HUES64 (cell line): ENCODE measurements at regions not wholly inside any gene's neighbourhood (a gene's known extent, or its start where the extent isn't known, plus 50 kb on each side); places are given as distances from the start of the nearest gene placed in this dataset.
"Not testable (repeated sequence)": the region's sequence is repeated elsewhere in the genome, so short reads cannot be mapped to it uniquely, and the experiment has no call there.

ENCODE experiments used
- H3K27ac ChIP-seq: 2 replicates; pipeline ENCODE4 v1.7.0; 2013; ENCODE audit warnings: low read depth, low read length, inconsistent platforms
- H3K27me3 ChIP-seq: 2 replicates; pipeline ENCODE4 v1.6.1; 2013; ENCODE audit warnings: mild to moderate bottlenecking, low read length; ENCODE audit not compliant: insufficient read depth
- H3K36me3 ChIP-seq: 2 replicates; pipeline ENCODE4 v1.6.1; 2013; ENCODE audit warnings: mild to moderate bottlenecking, low read length; ENCODE audit not compliant: insufficient read depth
- H3K4me1 ChIP-seq: 2 replicates; pipeline ENCODE4 v1.6.1; 2013; ENCODE audit warnings: mild to moderate bottlenecking, low read length, moderate library complexity; ENCODE audit not compliant: insufficient read depth
- H3K4me3 ChIP-seq: 2 replicates; pipeline ENCODE4 v1.5.1; 2013; ENCODE audit warnings: mild to moderate bottlenecking, low read length, moderate library complexity
- H3K9ac ChIP-seq: 2 replicates; pipeline ENCODE4 v1.6.1; 2013; ENCODE audit warnings: mild to moderate bottlenecking, low read depth, low read length
- H3K9me3 ChIP-seq: 2 replicates; pipeline ENCODE4 v1.6.1; 2013; ENCODE audit warnings: low read depth, low read length; ENCODE audit not compliant: insufficient read depth
- WGBS: fragments of 150-250, 120-280 bp; methylation state at CpG from one replicate; pipeline ENCODE4 v1.1.7; 2013; ENCODE audit warnings: missing lambda C conversion rate; 5-methylcytosine and 5-hydroxymethylcytosine counted together

DNA sequence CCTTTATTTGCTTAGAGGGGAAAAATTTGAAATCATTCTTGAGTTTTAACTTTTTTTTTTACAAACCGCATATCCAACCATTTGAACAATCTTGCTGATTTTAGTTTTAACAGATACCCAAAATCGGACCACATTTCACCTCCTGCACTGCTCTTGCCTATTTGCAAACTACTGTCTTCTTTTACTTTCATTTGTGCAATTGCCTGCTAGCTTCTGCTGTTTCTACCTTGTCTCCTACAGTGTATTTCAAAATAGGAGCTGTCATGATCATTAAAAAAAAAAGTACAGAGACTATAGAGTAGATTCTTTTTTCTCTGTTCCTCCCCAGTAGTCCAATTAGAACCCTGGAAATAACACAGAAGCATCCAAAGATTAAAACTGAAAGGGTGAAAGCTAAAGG lies 1081.2 kb downstream of the SOCS6 start:
- no peaks in the 10 kb centered on the region for H3K4me1 ChIP-seq
- peaks cover 96% of the 10 kb centered on the region for H3K9me3 ChIP-seq
- no peak overlapping the region for H3K9ac ChIP-seq
- no peaks in the 10 kb centered on the region for H3K27me3 ChIP-seq
- no peaks in the 10 kb centered on the region for H3K36me3 ChIP-seq
- H3K4me3 ChIP-seq, result no peak overlapping the region
- 72% methylated on average over 2 of the region's 2 CpGs for WGBS
- H3K27ac ChIP-seq, result no peak overlapping the region

DNA sequence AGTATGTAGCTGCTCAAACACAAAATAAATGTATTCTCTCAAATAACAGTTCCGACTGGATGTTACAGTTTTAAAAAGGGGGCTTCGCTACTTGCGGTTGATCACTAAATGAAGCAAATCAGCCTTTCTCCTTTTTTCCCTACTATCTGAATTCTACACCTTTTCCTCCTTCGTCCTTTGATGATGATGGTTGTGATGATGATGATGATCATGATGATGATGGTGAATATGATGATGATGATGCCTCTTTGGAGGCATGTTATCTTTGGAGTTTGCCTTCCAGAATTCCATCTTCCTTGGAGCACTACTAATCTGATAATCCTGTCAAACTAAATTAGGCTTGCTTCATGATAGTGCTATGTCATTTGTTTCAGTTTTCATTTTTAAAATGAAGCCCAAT lies 1073.3 kb downstream of the SOCS6 start:
- Histone ChIP-seq H3K27me3 (no peaks in the 10 kb centered on the region), H3K4me1 (no peaks in the 10 kb centered on the region), H3K9ac (no peak overlapping the region), H3K9me3 (peaks cover 81% of the 10 kb centered on the region), H3K36me3 (no peaks in the 10 kb centered on the region), H3K27ac (no peak overlapping the region), H3K4me3 (no peak overlapping the region)
- WGBS, result 87% methylated on average over 3 of the region's 4 CpGs

DNA sequence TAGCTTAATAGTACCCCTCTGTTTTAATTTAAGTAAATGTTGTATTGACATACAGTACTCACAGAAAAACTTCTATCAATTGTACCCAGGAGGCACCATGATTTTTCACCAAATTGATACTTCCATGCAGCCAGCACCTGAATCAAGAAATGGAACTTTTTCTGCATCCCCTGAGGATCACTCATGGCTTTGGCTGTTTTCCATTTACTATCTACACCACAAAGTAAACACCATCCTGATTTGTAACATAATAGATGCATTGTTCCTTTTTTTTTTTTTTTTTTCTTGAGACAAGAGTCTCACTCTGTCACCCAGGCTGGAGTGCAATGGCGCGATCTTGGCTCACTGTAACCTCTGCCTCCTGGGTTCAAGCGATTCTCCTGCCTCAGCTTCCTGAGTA lies 1066.8 kb downstream of the SOCS6 start:
- not testable (repeated sequence) for H3K27ac ChIP-seq, H3K4me3 ChIP-seq, H3K36me3 ChIP-seq, H3K27me3 ChIP-seq, H3K9ac ChIP-seq, H3K4me1 ChIP-seq
- peaks cover 65% of the 10 kb centered on the region for H3K9me3 ChIP-seq
- 95% methylated on average over 3 of the region's 3 CpGs for WGBS

DNA sequence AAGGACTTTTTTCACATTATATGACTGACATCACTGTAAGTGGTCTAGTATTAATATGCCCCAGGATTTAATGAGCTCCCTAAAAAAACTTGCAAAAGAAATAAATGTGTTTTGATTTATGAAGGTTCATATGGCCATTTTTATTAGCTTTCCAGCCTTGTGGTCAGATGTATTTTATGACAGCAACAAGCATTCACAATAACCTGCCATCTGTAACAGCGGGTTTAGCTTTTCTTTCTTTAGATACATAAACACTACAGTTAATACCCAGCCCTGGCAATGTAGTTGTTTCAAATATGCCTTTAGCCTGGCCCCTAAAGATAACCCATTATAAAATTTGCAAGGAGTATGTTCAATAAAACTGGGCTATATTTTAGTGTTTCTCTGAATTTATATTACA lies 1063.8 kb downstream of the SOCS6 start:
- Histone ChIP-seq H3K36me3 (no peaks in the 10 kb centered on the region), H3K27me3 (no peaks in the 10 kb centered on the region), H3K4me3 (no peak overlapping the region), H3K9me3 (peaks cover 73% of the 10 kb centered on the region), H3K9ac (no peak overlapping the region), H3K4me1 (no peaks in the 10 kb centered on the region), H3K27ac (no peak overlapping the region)
- WGBS, result 94% methylated on average over 1 of the region's 1 CpG

DNA sequence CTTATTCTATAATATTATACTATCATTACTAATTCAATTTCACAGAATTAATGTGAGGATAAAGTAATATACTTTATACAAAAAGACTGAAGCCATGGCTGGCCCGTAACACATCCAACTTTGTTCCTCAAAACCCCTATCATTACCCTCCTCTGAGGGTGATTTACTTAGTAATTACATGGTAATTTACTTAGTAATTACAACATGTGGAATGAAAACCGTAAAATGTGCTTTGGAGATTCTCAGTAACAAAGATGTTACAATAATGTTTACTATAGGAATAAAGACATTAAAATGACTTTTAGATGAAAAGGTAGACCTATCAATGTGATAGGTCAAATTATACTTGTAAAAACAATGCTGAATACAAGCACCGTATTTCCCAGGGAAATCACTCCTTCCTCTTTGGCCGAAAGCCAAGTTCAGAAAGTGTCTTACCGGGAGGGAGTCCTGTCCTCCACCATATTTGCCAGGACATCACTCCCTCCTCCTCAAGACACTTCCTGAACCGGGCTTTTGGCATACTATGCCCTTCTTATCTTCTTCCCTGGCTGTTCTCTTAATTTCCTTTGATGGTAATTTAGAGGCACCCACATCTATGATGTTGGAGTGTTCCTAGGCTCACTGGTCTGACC lies 1047.8 kb downstream of the SOCS6 start:
- no peak overlapping the region for H3K27ac ChIP-seq
- H3K9ac ChIP-seq, result no peak overlapping the region
- peaks cover 90% of the 10 kb centered on the region for H3K9me3 ChIP-seq
- no peaks in the 10 kb centered on the region for H3K36me3 ChIP-seq
- no peaks in the 10 kb centered on the region for H3K27me3 ChIP-seq
- no peak overlapping the region for H3K4me3 ChIP-seq
- no peaks in the 10 kb centered on the region for H3K4me1 ChIP-seq
- WGBS, result 73% methylated on average over 4 of the region's 6 CpGs

DNA sequence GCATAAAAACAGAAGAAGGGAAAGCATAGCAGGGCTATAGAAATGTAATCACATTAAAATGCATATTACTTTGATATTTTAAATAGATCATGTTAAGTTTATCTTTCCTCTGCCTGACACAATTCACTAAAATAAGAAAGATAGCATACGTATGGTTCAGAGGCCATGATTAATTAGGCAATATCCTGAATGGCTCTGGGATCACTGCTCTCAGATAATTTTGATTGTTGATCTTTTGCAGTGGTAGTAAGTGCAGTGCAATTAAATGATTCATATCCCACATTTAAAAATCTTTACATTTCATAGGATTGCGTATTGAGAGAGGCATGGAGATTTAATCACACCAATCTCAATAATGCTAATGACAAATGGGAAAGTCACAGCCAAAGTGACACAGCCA lies 1040.7 kb downstream of the SOCS6 start:
- Histone ChIP-seq H3K27ac (no peak overlapping the region), H3K27me3 (no peaks in the 10 kb centered on the region), H3K4me1 (no peaks in the 10 kb centered on the region), H3K36me3 (no peaks in the 10 kb centered on the region), H3K9ac (no peak overlapping the region), H3K4me3 (no peak overlapping the region), H3K9me3 (peaks cover 98% of the 10 kb centered on the region)
- 88% methylated on average over 1 of the region's 2 CpGs for WGBS

DNA sequence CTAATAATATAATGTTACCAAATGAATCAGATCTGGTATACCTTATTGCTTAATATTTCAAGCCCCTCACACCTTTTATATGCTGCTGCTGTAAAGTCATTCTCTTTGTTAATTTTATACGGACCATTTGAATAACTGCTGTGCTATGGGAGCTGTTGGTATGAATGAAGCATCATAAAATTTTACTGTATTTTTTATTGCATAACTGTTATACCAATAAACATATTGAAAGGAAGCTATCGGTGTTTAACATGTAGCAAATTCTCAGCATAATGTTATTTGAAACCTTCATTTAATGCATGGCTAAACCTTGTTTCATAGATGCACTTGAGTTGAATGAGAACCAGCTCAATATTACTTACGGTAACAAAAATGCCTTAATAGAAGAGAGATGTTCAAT lies 1040.3 kb downstream of the SOCS6 start:
- H3K27ac ChIP-seq, result no peak overlapping the region
- no peak overlapping the region for H3K4me3 ChIP-seq
- no peaks in the 10 kb centered on the region for H3K27me3 ChIP-seq
- no peaks in the 10 kb centered on the region for H3K4me1 ChIP-seq
- H3K36me3 ChIP-seq, result no peaks in the 10 kb centered on the region
- H3K9ac ChIP-seq, result no peak overlapping the region
- 90% methylated on average over 2 of the region's 3 CpGs for WGBS
- H3K9me3 ChIP-seq, result peaks cover 98% of the 10 kb centered on the region

DNA sequence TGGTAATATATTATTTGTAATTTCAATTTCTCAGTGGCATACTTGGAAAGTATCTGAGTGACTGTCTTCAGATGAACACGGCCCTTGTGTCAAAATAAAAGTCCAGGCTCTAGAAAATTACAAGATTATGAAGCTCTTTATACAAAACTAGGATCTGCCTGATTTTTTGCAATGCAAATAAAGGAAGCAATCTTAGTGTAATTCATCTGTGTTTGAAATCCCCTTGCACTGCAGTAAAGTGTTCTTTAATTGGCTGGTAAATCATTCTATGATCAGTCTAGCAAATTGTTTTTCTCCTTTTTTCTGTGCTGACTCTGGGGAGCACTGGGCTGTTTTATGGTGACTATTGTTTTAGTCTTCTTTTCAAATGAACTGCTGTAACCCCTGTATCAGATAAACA lies 1039.0 kb downstream of the SOCS6 start:
- Histone ChIP-seq H3K9ac (no peak overlapping the region), H3K27me3 (no peaks in the 10 kb centered on the region), H3K9me3 (peaks cover 99% of the 10 kb centered on the region), H3K27ac (no peak overlapping the region), H3K4me3 (no peak overlapping the region), H3K4me1 (no peaks in the 10 kb centered on the region), H3K36me3 (no peaks in the 10 kb centered on the region)
- WGBS, result 50% methylated on average over 1 of the region's 1 CpG

DNA sequence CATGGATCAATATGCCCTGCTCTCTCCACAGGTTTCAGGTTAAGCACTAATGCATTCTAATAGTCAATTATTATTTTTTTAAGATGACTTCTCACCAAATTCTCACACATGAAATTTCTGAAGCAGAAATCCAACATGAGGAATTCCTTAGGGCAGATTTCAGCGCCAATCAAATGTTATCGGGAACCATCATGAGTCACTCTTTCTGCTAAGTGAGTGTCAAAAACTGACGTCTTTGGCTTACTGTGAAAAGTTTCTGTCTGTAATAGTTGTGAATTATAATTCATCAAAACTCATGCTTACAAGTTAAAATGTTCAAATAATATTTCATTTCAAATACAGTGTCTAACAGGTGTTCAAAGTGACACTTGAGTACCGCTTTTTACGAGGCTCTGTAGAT lies 1038.6 kb downstream of the SOCS6 start:
- peaks cover 99% of the 10 kb centered on the region for H3K9me3 ChIP-seq
- H3K27ac ChIP-seq, result no peak overlapping the region

DNA sequence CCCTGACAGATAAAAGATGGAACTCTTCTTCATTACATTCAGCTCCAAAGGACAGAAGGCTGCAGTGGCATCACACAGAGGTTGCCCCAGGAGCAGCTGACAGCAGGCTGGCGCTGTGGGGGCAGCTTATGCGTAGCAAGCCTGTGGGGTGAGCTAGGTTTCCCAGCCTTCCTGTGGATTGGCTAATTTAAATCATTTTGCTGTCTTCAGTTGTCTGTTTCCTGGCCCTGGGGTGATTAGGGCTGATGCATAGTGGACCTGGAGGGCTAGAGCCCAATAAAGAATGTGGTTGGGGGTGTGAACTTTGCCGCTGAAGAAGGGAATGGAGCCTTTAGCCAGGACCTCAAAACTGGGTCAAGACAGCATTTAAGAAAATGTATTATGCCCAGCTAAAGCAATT lies 1038.0 kb downstream of the SOCS6 start:
- Histone ChIP-seq H3K36me3 (no peaks in the 10 kb centered on the region), H3K9ac (no peak overlapping the region), H3K4me3 (no peak overlapping the region), H3K27me3 (no peaks in the 10 kb centered on the region), H3K4me1 (no peaks in the 10 kb centered on the region), H3K9me3 (peaks cover 99% of the 10 kb centered on the region), H3K27ac (no peak overlapping the region)
- 73% methylated on average over 3 of the region's 3 CpGs for WGBS

More for the DNA sequence above, 1038.6 kb downstream of the SOCS6 start:
- Histone ChIP-seq H3K9ac (no peak overlapping the region), H3K27me3 (no peaks in the 10 kb centered on the region), H3K4me1 (no peaks in the 10 kb centered on the region), H3K4me3 (no peak overlapping the region), H3K36me3 (no peaks in the 10 kb centered on the region)
- WGBS, result 83% methylated on average over 5 of the region's 5 CpGs

DNA sequence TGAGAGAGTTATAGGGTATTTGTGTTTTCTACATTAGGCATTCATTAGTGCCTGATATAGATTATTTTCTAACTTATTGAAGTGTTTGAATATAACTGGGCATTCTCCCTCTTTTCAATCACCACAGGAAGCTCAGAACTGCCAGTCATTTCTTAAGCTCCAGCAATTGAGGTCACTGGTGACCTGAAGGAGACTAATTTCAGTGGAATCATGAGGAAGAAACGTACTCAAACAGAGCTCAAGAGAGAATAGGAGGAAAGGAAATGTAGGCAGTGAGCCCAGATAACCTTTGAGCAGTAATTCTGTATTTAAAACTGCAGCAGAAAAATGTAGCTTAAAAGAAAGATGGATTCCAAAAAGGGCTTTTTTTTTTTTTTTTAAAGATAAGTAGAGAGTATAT lies 1035.5 kb downstream of the SOCS6 start:
- WGBS, result 36% methylated on average over 1 of the region's 1 CpG
- Histone ChIP-seq H3K4me3 (0 out of 2 replicates have a peak overlapping the region, but pooled peaks have one; percentile 4), H3K9me3 (peaks cover 96% of the 10 kb centered on the region), H3K36me3 (no peaks in the 10 kb centered on the region), H3K9ac (no peak overlapping the region), H3K27ac (no peak overlapping the region), H3K4me1 (no peaks in the 10 kb centered on the region), H3K27me3 (no peaks in the 10 kb centered on the region)

DNA sequence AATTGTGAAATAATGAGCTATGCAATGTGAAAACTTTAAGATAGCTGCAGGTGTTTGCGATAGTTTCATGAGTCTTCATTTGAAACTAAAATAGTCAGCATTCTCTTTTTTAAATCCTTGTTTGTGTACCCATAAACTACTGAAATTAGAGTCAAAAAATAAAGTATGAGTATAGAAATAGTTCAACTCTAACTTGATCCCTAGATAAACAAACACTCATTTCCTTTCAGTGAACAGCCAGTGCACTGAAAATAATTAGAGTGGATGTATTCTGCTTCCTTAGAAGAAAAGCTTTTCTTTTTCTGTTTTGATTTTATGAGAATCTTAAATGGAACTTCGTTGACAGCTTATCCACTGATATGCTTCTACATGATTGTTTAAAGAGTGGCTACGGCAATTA lies 1033.4 kb downstream of the SOCS6 start:
- peaks cover 95% of the 10 kb centered on the region for H3K9me3 ChIP-seq
- H3K9ac ChIP-seq, result no peak overlapping the region
- no peaks in the 10 kb centered on the region for H3K36me3 ChIP-seq
- H3K27ac ChIP-seq, result no peak overlapping the region
- H3K4me3 ChIP-seq, result no peak overlapping the region
- WGBS, result 76% methylated on average over 3 of the region's 3 CpGs
- no peaks in the 10 kb centered on the region for H3K4me1 ChIP-seq
- no peaks in the 10 kb centered on the region for H3K27me3 ChIP-seq
